ENCODE measurements at regions not wholly inside any gene's neighbourhood (a gene's known extent, or its start where the extent isn't known, plus 50 kb on each side); places are given as distances from the start of the nearest gene placed in this dataset.

- TF ChIP-seq CTCF (IDR thresholded peaks at IDR 0.05 in 2 of 3, conservative IDR thresholded peaks at IDR 0.05 in 1 of 3; ENCODE audit: control insufficient read depth in 2 of 3, extremely low read depth in 1 of 3, insufficient read depth in 1 of 3, low read depth in 3 of 3, low read length in 3 of 3), result no peak
- no peak for TF ChIP-seq ZNF24 (IDR thresholded peaks at IDR 0.05)
- TF ChIP-seq NFIC (IDR thresholded peaks at IDR 0.05; ENCODE audit: low read depth, low read length), result no peak
- TF ChIP-seq CBX5 (IDR thresholded peaks at IDR 0.05; ENCODE audit: low read depth), result no peak
- no peak for TF ChIP-seq SMC3 (IDR thresholded peaks at IDR 0.05; ENCODE audit: borderline replicate concordance, low read length)
- no peak for TF ChIP-seq POLR2AphosphoS5 (IDR thresholded peaks at IDR 0.05; ENCODE audit: low read length)
- no peak for TF ChIP-seq ETV6 (conservative IDR thresholded peaks at IDR 0.05 in 1 of 2, IDR thresholded peaks at IDR 0.05 in 1 of 2; ENCODE audit: borderline replicate concordance in 1 of 2, low read depth in 1 of 2)
- TF ChIP-seq ZZZ3 (IDR thresholded peaks at IDR 0.05; ENCODE audit: control insufficient read depth, insufficient read length, low read depth), result no peak
- TF ChIP-seq ZNF384 (IDR thresholded peaks at IDR 0.05; ENCODE audit: borderline replicate concordance, low read depth, low read length), result no peak
- TF ChIP-seq ASH2L (IDR thresholded peaks at IDR 0.05; ENCODE audit: borderline replicate concordance, low read depth), result no peak
- TF ChIP-seq RAD21 (IDR thresholded peaks at IDR 0.05; ENCODE audit: insufficient read depth, low read depth, low read length), result no peak
- no peak for TF ChIP-seq MAX (IDR thresholded peaks at IDR 0.05; ENCODE audit: low read depth, low read length)
Measured at GRCh38 chr18:73944715-73945114, 202.9 kb downstream of the FBXO15 start.
